Neural crest cell (in vitro differentiated cells): ENCODE measurements at regions not wholly inside any gene's neighbourhood (a gene's known extent, or its start where the extent isn't known, plus 50 kb on each side); places are given as distances from the start of the nearest gene placed in this dataset.

Experiments used
- DNase-seq: peaks from one replicate; pipeline ENCODE4 v3.0.0; 2021; ENCODE audit warnings: low read depth, mixed read lengths, low spot score
- H3K27ac Mint-ChIP-seq: one replicate; pipeline ENCODE4 v1.8.0; 2021; ENCODE audit warnings: mild to moderate bottlenecking, mixed read lengths; ENCODE audit not compliant: unreplicated experiment
- H3K27me3 Mint-ChIP-seq: 2 replicates; pipeline ENCODE4 v1.8.0; 2021; ENCODE audit warnings: low read depth, mild to moderate bottlenecking, mixed read lengths
- H3K36me3 Mint-ChIP-seq: 2 replicates; pipeline ENCODE4 v1.8.0; 2021; ENCODE audit warnings: low read depth, mild to moderate bottlenecking, mixed read lengths
- H3K4me1 Mint-ChIP-seq: 2 replicates; pipeline ENCODE4 v1.8.0; 2021; ENCODE audit warnings: mixed read lengths
- H3K4me3 Mint-ChIP-seq: one replicate; pipeline ENCODE4 v1.8.0; 2021; ENCODE audit warnings: mild to moderate bottlenecking, mixed read lengths
- H3K9me3 Mint-ChIP-seq: 2 replicates; pipeline ENCODE4 v1.8.0; 2021; ENCODE audit warnings: mixed read lengths
- TF ChIP-seq, protein P1 (sequence below): fragments of 200-600 bp; sonication (generic); conservative IDR thresholded peaks from 2 replicates; pipeline ENCODE4 v1.5.0; 2021; ENCODE audit warnings: antibody characterized with exemption, mild to moderate bottlenecking

DNA sequence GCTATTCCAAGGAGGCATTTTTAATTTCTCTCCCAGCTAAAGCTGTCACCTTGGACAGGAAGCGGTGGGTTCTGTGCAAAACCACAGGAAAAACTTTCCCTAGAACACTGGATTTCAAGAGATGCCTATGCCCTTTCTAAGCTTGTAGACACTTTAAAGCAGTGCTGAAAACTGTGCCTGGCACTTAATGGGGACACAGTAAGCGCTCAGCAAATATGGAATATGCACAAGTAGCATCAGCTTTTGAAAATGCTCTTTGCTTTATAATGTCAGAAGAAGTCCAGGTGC lies 50.9 kb upstream of the TARBP1 start:
- H3K27me3 Mint-ChIP-seq: no peaks in the 10 kb centered on the region
- DNase-seq: no peak
- H3K27ac Mint-ChIP-seq: no peak overlapping the region
- H3K4me3 Mint-ChIP-seq: no peak overlapping the region
- peaks cover 87% of the 10 kb centered on the region for H3K4me1 Mint-ChIP-seq
- H3K36me3 Mint-ChIP-seq: no peaks in the 10 kb centered on the region
- TF ChIP-seq, protein P1, sequence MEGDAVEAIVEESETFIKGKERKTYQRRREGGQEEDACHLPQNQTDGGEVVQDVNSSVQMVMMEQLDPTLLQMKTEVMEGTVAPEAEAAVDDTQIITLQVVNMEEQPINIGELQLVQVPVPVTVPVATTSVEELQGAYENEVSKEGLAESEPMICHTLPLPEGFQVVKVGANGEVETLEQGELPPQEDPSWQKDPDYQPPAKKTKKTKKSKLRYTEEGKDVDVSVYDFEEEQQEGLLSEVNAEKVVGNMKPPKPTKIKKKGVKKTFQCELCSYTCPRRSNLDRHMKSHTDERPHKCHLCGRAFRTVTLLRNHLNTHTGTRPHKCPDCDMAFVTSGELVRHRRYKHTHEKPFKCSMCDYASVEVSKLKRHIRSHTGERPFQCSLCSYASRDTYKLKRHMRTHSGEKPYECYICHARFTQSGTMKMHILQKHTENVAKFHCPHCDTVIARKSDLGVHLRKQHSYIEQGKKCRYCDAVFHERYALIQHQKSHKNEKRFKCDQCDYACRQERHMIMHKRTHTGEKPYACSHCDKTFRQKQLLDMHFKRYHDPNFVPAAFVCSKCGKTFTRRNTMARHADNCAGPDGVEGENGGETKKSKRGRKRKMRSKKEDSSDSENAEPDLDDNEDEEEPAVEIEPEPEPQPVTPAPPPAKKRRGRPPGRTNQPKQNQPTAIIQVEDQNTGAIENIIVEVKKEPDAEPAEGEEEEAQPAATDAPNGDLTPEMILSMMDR: no peak
- no peaks in the 10 kb centered on the region for H3K9me3 Mint-ChIP-seq

DNA sequence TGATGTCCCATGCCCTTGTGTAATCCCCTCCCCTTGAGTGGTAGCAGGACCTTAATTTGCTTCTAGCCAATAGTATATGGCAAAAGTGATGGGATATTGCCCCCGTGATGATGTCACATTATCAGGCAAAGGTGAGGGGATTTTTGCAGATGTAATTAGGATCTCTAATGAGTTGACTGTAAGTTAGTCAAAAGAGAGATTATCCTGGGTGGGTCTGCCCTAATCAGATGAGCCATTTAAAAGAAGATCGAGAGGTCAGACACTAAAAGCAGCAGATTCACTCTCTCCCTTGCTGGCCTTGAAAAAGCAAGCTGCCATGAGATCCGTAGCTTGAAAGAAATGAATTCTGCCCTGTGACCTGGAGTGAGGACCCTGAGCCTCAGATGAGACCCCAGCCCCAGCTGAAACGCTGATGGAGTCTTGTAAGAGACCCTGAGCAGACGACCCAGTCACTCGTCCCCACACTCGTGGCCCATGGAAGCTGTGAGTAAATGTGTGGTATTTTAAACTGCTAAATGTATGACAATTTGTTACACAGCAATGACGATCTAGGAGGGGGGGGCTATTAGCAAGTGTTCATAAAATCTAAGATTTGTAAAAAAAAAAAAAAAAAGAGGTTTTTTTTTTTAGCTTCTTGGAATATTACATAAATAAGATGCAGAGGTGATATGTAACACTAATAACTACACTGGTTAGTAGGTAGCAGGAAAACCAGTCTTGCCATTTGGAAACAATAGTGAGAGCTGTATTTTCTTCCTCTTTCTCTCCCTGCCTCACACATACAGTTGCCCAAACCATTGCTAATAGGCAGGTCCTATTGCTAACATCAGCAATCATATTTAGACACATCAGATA lies 50.3 kb upstream of the TARBP1 start:
- H3K36me3 Mint-ChIP-seq: no peaks in the 10 kb centered on the region
- H3K4me3 Mint-ChIP-seq: no peak overlapping the region
- DNase-seq: no peak
- peaks cover 81% of the 10 kb centered on the region for H3K4me1 Mint-ChIP-seq
- H3K27me3 Mint-ChIP-seq: no peaks in the 10 kb centered on the region
- H3K9me3 Mint-ChIP-seq: no peaks in the 10 kb centered on the region
- no peak overlapping the region for H3K27ac Mint-ChIP-seq
- TF ChIP-seq, protein P1: no peak
